Pons (tissue), 1 donor: ENCODE measurements at regions not wholly inside any gene's neighbourhood (a gene's known extent, or its start where the extent isn't known, plus 50 kb on each side); places are given as distances from the start of the nearest gene placed in this dataset.

Source experiments
- DNase-seq: peaks from one replicate; pipeline ENCODE4 v3.0.0-alpha.2; 2016; ENCODE audit warnings: low spot score

GRCh38 chr11:70028147-70028855 lies 49.8 kb upstream of the ANO1 start:
- DNase-seq = no peak
